Smooth muscle cell (in vitro differentiated cells): ENCODE measurements at regions not wholly inside any gene's neighbourhood (a gene's known extent, or its start where the extent isn't known, plus 50 kb on each side); places are given as distances from the start of the nearest gene placed in this dataset.

Experiments used
- DNase-seq: peaks from one replicate; lab custom pipeline; 2025; ENCODE audit not compliant: unreplicated experiment; lab: John Stamatoyannopoulos, UW
- H2AFZ ChIP-seq: fragments of 200-600 bp; sonication (generic); 2 replicates; pipeline ENCODE4 v1.6.0; 2016; ENCODE audit warnings: antibody characterized with exemption, low read depth, mild to moderate bottlenecking
- H3F3A ChIP-seq: fragments of 200-600 bp; sonication (generic); 2 replicates; pipeline ENCODE4 v1.6.0; 2017; ENCODE audit warnings: antibody characterized with exemption, low read depth
- H3K27ac ChIP-seq: fragments of 200-600 bp; sonication (generic); 2 replicates; pipeline ENCODE4 v1.5.1; 2016; ENCODE audit warnings: low read depth, mild to moderate bottlenecking
- H3K27me3 ChIP-seq: fragments of 200-600 bp; sonication (generic); 2 replicates; pipeline ENCODE4 v1.6.1; 2016; ENCODE audit warnings: low read depth, mild to moderate bottlenecking
- H3K36me3 ChIP-seq: fragments of 200-600 bp; sonication (generic); 2 replicates; pipeline ENCODE4 v1.5.1; 2016; ENCODE audit warnings: low read depth
- H3K4me1 ChIP-seq: fragments of 200-600 bp; sonication (generic); 2 replicates; pipeline ENCODE4 v1.5.1; 2016; ENCODE audit warnings: low read depth
- H3K4me2 ChIP-seq: fragments of 200-600 bp; sonication (generic); 2 replicates; pipeline ENCODE4 v1.6.0; 2016; ENCODE audit warnings: mild to moderate bottlenecking
- H3K4me3 ChIP-seq: fragments of 200-600 bp; sonication (generic); 2 replicates; pipeline ENCODE4 v1.5.1; 2016; ENCODE audit warnings: mild to moderate bottlenecking
- H3K79me2 ChIP-seq: fragments of 200-600 bp; sonication (generic); 2 replicates; pipeline ENCODE4 v1.6.0; 2016; ENCODE audit warnings: low read depth, mild to moderate bottlenecking
- H3K9ac ChIP-seq: fragments of 200-600 bp; sonication (generic); 2 replicates; pipeline ENCODE4 v1.6.0; 2016; ENCODE audit warnings: low read depth
- H3K9me3 ChIP-seq: fragments of 200-600 bp; sonication (generic); replicated peaks from 2 replicates; pipeline ENCODE4 v1.5.1; 2016; ENCODE audit warnings: low read depth
- H4K20me1 ChIP-seq: fragments of 200-600 bp; sonication (generic); 2 replicates; pipeline ENCODE4 v1.6.0; 2016; ENCODE audit warnings: low read depth
- CTCF ChIP-seq: fragments of 200-600 bp; sonication (generic); IDR thresholded peaks from 2 replicates; pipeline ENCODE4 v1.5.1; 2017; ENCODE audit warnings: borderline replicate concordance, mild to moderate bottlenecking, antibody characterized with exemption; ENCODE audit not compliant: insufficient read depth, poor library complexity, severe bottlenecking
- WGBS: methylation state at CpG from one replicate; pipeline ENCODE4 v1.1.7; 2016; ENCODE audit warnings: low lambda C conversion rate; 5-methylcytosine and 5-hydroxymethylcytosine counted together

- peaks cover 13% of the 10 kb centered on the region for H3F3A ChIP-seq
- no peaks in the 10 kb centered on the region for H3K36me3 ChIP-seq
- 94% methylated on average over 6 of the region's 6 CpGs for WGBS
- TF ChIP-seq CTCF: no peak
- no peaks in the 10 kb centered on the region for H3K4me1 ChIP-seq
- H3K27ac ChIP-seq: no peak overlapping the region
- no peak overlapping the region for H3K9ac ChIP-seq
- no peaks in the 10 kb centered on the region for H3K27me3 ChIP-seq
- H4K20me1 ChIP-seq: no peaks in the 10 kb centered on the region
- no peaks in the 10 kb centered on the region for H3K79me2 ChIP-seq
- no peak overlapping the region for H3K4me2 ChIP-seq
- no peak overlapping the region for H3K4me3 ChIP-seq
- H3K9me3 ChIP-seq: no peaks in the 10 kb centered on the region
- DNase-seq: no peak
- no peak overlapping the region for H2AFZ ChIP-seq
Measured at GRCh38 chr22:49382451-49382735, 445.3 kb downstream of the BRD1 start.

- 83% methylated on average over 18 of the region's 18 CpGs for WGBS
- no peaks in the 10 kb centered on the region for H3K9me3 ChIP-seq
- H2AFZ ChIP-seq: no peak overlapping the region
- H3K79me2 ChIP-seq: no peaks in the 10 kb centered on the region
- H3K4me1 ChIP-seq: no peaks in the 10 kb centered on the region
- no peaks in the 10 kb centered on the region for H3K36me3 ChIP-seq
- no peak overlapping the region for H3K4me3 ChIP-seq
- H3K4me2 ChIP-seq: no peak overlapping the region
- H3K27ac ChIP-seq: no peak overlapping the region
- H4K20me1 ChIP-seq: no peaks in the 10 kb centered on the region
- no peaks in the 10 kb centered on the region for H3K27me3 ChIP-seq
- no peak overlapping the region for H3K9ac ChIP-seq
- H3F3A ChIP-seq: peaks cover 12% of the 10 kb centered on the region
- no peak for TF ChIP-seq CTCF
- no peak for DNase-seq
Measured at GRCh38 chr22:49381595-49382450, 445.9 kb downstream of the BRD1 start.

- H3K4me3 ChIP-seq: no peak overlapping the region
- no peaks in the 10 kb centered on the region for H3K79me2 ChIP-seq
- H3K9ac ChIP-seq: no peak overlapping the region
- H3K36me3 ChIP-seq: no peaks in the 10 kb centered on the region
- H2AFZ ChIP-seq: no peak overlapping the region
- no peaks in the 10 kb centered on the region for H3K27me3 ChIP-seq
- no peaks in the 10 kb centered on the region for H3K4me1 ChIP-seq
- TF ChIP-seq CTCF: no peak
- no peaks in the 10 kb centered on the region for H3K9me3 ChIP-seq
- no peak overlapping the region for H3K27ac ChIP-seq
- H4K20me1 ChIP-seq: no peaks in the 10 kb centered on the region
- WGBS: 81% methylated on average over 1 of the region's 1 CpG
- peaks cover 8% of the 10 kb centered on the region for H3F3A ChIP-seq
- DNase-seq: no peak
- H3K4me2 ChIP-seq: no peak overlapping the region
Measured at GRCh38 chr22:49380828-49381114, 446.9 kb downstream of the BRD1 start.

GRCh38 chr22:49380095-49380827, 447.4 kb downstream of the BRD1 start:
- H3F3A ChIP-seq: peaks cover 8% of the 10 kb centered on the region
- no peak overlapping the region for H2AFZ ChIP-seq
- no peaks in the 10 kb centered on the region for H3K9me3 ChIP-seq
- H3K4me2 ChIP-seq: no peak overlapping the region
- TF ChIP-seq CTCF: no peak
- no peak overlapping the region for H3K4me3 ChIP-seq
- H4K20me1 ChIP-seq: no peaks in the 10 kb centered on the region
- DNase-seq: no peak
- no peak overlapping the region for H3K27ac ChIP-seq
- no peaks in the 10 kb centered on the region for H3K36me3 ChIP-seq
- no peaks in the 10 kb centered on the region for H3K4me1 ChIP-seq
- WGBS: 86% methylated on average over 12 of the region's 12 CpGs
- no peaks in the 10 kb centered on the region for H3K27me3 ChIP-seq
- no peaks in the 10 kb centered on the region for H3K79me2 ChIP-seq
- no peak overlapping the region for H3K9ac ChIP-seq
